ENCODE measurements at regions not wholly inside any gene's neighbourhood (a gene's known extent, or its start where the extent isn't known, plus 50 kb on each side); places are given as distances from the start of the nearest gene placed in this dataset.

DNA sequence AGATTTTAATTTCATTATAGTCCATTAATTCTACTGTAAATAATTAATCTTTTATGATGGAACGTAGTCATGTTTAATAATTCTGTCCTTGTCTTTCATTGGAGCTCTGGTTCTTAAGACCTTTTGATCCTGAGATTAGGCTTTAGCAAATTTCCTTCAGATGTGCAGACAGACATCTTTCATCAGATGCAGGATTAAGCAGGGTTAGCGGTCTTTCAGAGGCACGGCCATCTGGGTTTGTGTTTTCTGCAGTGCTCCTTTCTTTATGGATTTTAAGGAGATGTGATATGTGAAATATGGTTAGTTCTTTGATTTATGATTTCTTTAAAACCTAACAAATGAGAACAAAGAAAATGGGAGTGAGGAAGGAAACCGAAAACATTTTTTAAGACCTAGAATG, 643.9 kb upstream of the SGCG start:
- Histone ChIP-seq H4K12ac (ENCODE audit: low read depth, low read length) (no peak overlapping the region), H3K79me1 (ENCODE audit: low read length) (no peaks in the 10 kb centered on the region), H3K4me1 (ENCODE audit: control insufficient read depth in 1 of 2, insufficient read depth in 2 of 2, low read length in 2 of 2) (no peaks in the 10 kb centered on the region), H3K14ac (ENCODE audit: low read length) (no peak overlapping the region), H3K36me3 (ENCODE audit: control insufficient read depth in 1 of 2, insufficient read depth in 2 of 2, low read length in 2 of 2) (no peaks in the 10 kb centered on the region), H3K18ac (ENCODE audit: low read length) (no peak overlapping the region), H2BK12ac (ENCODE audit: low read length) (no peak overlapping the region), H4K8ac (ENCODE audit: low read depth, low read length) (no peak overlapping the region), H2AFZ (ENCODE audit: insufficient read depth, low read length, poor library complexity) (no peak overlapping the region), H3K4me2 (ENCODE audit: low read length) (no peak overlapping the region), H2BK120ac (ENCODE audit: insufficient read depth, low read length, poor library complexity) (no peak overlapping the region), H3K9ac (ENCODE audit: low read length) (no peak overlapping the region), H3K4me3 (ENCODE audit: low read depth, low read length) (no peak overlapping the region), H2AK5ac (ENCODE audit: low read length) (no peak overlapping the region), H4K91ac (ENCODE audit: low read depth, low read length) (no peak overlapping the region), H3K23ac (ENCODE audit: low read length) (no peak overlapping the region), H3K9me3 (ENCODE audit: insufficient read depth, low read depth, low read length) (no peaks in the 10 kb centered on the region), H3K79me2 (ENCODE audit: control insufficient read depth, insufficient read depth, low read length, poor library complexity) (no peaks in the 10 kb centered on the region), H2BK5ac (ENCODE audit: low read depth, low read length, poor library complexity) (no peak overlapping the region), H3K4ac (ENCODE audit: low read depth, low read length) (no peak overlapping the region), H3K27me3 (ENCODE audit: insufficient read depth, low read length) (no peaks in the 10 kb centered on the region), H3K27ac (ENCODE audit: low read depth, low read length) (no peak overlapping the region)
- WGBS (ENCODE audit: extremely low coverage, insufficient coverage, insufficient read length), result no CpG with 5 or more reads among the region's 4 CpGs
- DNase-seq, result no peak

DNA sequence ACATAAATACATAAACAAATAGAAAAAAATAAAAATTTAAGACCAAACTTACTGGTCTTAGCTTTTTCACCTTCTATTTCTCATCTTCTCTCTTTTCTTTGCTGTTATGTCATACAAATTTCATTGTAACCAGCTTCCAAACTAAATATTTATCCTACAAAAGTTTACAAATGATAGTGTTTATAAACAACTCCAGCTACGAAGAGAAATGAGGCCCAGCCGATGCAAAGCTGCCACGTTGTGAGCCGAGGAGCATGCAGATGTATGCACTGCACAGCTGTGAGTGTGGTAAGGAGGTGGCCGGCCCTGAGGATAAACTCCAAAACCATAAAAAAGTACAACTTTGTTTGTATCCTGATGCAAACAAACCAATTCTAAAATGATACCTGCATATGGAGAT, 642.4 kb upstream of the SGCG start:
- Histone ChIP-seq H4K8ac (ENCODE audit: low read depth, low read length) (no peak overlapping the region), H2AFZ (ENCODE audit: insufficient read depth, low read length, poor library complexity) (no peak overlapping the region), H3K27me3 (ENCODE audit: insufficient read depth, low read length) (no peaks in the 10 kb centered on the region), H3K79me1 (ENCODE audit: low read length) (no peaks in the 10 kb centered on the region), H3K4me2 (ENCODE audit: low read length) (no peak overlapping the region), H3K9me3 (ENCODE audit: insufficient read depth, low read depth, low read length) (no peaks in the 10 kb centered on the region), H3K4me3 (ENCODE audit: low read depth, low read length) (no peak overlapping the region), H3K36me3 (ENCODE audit: control insufficient read depth in 1 of 2, insufficient read depth in 2 of 2, low read length in 2 of 2) (no peaks in the 10 kb centered on the region), H3K14ac (ENCODE audit: low read length) (no peak overlapping the region), H3K9ac (ENCODE audit: low read length) (no peak overlapping the region), H3K18ac (ENCODE audit: low read length) (no peak overlapping the region), H3K79me2 (ENCODE audit: control insufficient read depth, insufficient read depth, low read length, poor library complexity) (no peaks in the 10 kb centered on the region), H2BK120ac (ENCODE audit: insufficient read depth, low read length, poor library complexity) (no peak overlapping the region), H3K27ac (ENCODE audit: low read depth, low read length) (no peak overlapping the region), H2AK5ac (ENCODE audit: low read length) (no peak overlapping the region), H4K12ac (ENCODE audit: low read depth, low read length) (no peak overlapping the region), H2BK5ac (ENCODE audit: low read depth, low read length, poor library complexity) (no peak overlapping the region), H3K4ac (ENCODE audit: low read depth, low read length) (no peak overlapping the region), H3K4me1 (ENCODE audit: control insufficient read depth in 1 of 2, insufficient read depth in 2 of 2, low read length in 2 of 2) (no peaks in the 10 kb centered on the region), H4K91ac (ENCODE audit: low read depth, low read length) (no peak overlapping the region), H3K23ac (ENCODE audit: low read length) (no peak overlapping the region), H2BK12ac (ENCODE audit: low read length) (no peak overlapping the region)
- no peak for DNase-seq
- WGBS (ENCODE audit: extremely low coverage, insufficient coverage, insufficient read length), result no CpG with 5 or more reads among the region's 5 CpGs

- Histone ChIP-seq H3K4ac (ENCODE audit: low read depth, low read length) (no peak overlapping the region), H3K36me3 (ENCODE audit: control insufficient read depth in 1 of 2, insufficient read depth in 2 of 2, low read length in 2 of 2) (no peaks in the 10 kb centered on the region), H3K4me3 (ENCODE audit: low read depth, low read length) (no peak overlapping the region), H3K18ac (ENCODE audit: low read length) (no peak overlapping the region), H3K4me2 (ENCODE audit: low read length) (no peak overlapping the region), H2BK120ac (ENCODE audit: insufficient read depth, low read length, poor library complexity) (no peak overlapping the region), H3K79me2 (ENCODE audit: control insufficient read depth, insufficient read depth, low read length, poor library complexity) (no peaks in the 10 kb centered on the region), H3K23ac (ENCODE audit: low read length) (no peak overlapping the region), H2AFZ (ENCODE audit: insufficient read depth, low read length, poor library complexity) (no peak overlapping the region), H3K79me1 (ENCODE audit: low read length) (no peaks in the 10 kb centered on the region), H2AK5ac (ENCODE audit: low read length) (no peak overlapping the region), H3K9me3 (ENCODE audit: insufficient read depth, low read depth, low read length) (peaks cover 6% of the 10 kb centered on the region), H2BK12ac (ENCODE audit: low read length) (no peak overlapping the region), H2BK5ac (ENCODE audit: low read depth, low read length, poor library complexity) (no peak overlapping the region), H4K12ac (ENCODE audit: low read depth, low read length) (no peak overlapping the region), H3K9ac (ENCODE audit: low read length) (no peak overlapping the region), H4K8ac (ENCODE audit: low read depth, low read length) (no peak overlapping the region), H3K27ac (ENCODE audit: low read depth, low read length) (no peak overlapping the region), H3K4me1 (ENCODE audit: control insufficient read depth in 1 of 2, insufficient read depth in 2 of 2, low read length in 2 of 2) (no peaks in the 10 kb centered on the region), H3K27me3 (ENCODE audit: insufficient read depth, low read length) (no peaks in the 10 kb centered on the region), H3K14ac (ENCODE audit: low read length) (no peak overlapping the region), H4K91ac (ENCODE audit: low read depth, low read length) (no peak overlapping the region)
- whole genome bisulfite sequencing (ENCODE audit: extremely low coverage, insufficient coverage, insufficient read length), result no CpG with 5 or more reads among the region's 2 CpGs
- no peak for DNase-seq
These were observed 631.7 kb upstream of the SGCG start for GRCh38 chr13:22549126-22549525.

DNA sequence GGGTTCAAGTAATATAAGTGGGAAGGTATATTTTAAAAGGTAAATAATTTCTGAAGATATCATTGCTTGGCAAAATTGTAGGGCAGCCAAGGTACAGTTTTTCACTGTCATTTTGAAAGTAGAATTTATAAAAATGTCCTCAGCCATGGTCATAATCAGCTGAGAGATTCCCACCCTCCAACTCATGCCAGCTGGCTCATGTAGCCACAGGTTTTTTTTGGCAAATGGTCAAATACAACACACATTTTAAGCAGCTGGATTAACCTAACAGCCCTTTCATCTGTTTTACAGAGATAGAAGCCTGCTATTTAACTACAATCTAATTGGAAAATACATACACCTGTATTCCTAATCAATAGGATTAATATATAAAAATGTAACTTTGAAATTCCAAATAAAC, 619.2 kb upstream of the SGCG start:
- H4K91ac ChIP-seq (ENCODE audit: low read depth, low read length), result no peak overlapping the region
- H3K23ac ChIP-seq (ENCODE audit: low read length), result no peak overlapping the region

GRCh38 chr13:22562116-22562515, 618.7 kb upstream of the SGCG start:
- H3K27ac ChIP-seq (ENCODE audit: low read depth, low read length), result no peak overlapping the region
- no peak overlapping the region for H3K9ac ChIP-seq (ENCODE audit: low read length)
- H3K4me2 ChIP-seq (ENCODE audit: low read length), result no peak overlapping the region
- H2BK5ac ChIP-seq (ENCODE audit: low read depth, low read length, poor library complexity), result no peak overlapping the region
- H3K18ac ChIP-seq (ENCODE audit: low read length), result no peak overlapping the region
- H4K91ac ChIP-seq (ENCODE audit: low read depth, low read length), result no peak overlapping the region
- H3K27me3 ChIP-seq (ENCODE audit: insufficient read depth, low read length), result no peaks in the 10 kb centered on the region
- H3K4me3 ChIP-seq (ENCODE audit: low read depth, low read length), result no peak overlapping the region
- no peaks in the 10 kb centered on the region for H3K9me3 ChIP-seq (ENCODE audit: insufficient read depth, low read depth, low read length)
- H4K8ac ChIP-seq (ENCODE audit: low read depth, low read length), result no peak overlapping the region
- H3K4ac ChIP-seq (ENCODE audit: low read depth, low read length), result no peak overlapping the region
- H3K79me2 ChIP-seq (ENCODE audit: control insufficient read depth, insufficient read depth, low read length, poor library complexity), result no peaks in the 10 kb centered on the region
- H3K23ac ChIP-seq (ENCODE audit: low read length), result no peak overlapping the region
- H3K4me1 ChIP-seq (ENCODE audit: control insufficient read depth in 1 of 2, insufficient read depth in 2 of 2, low read length in 2 of 2), result no peaks in the 10 kb centered on the region
- WGBS (ENCODE audit: extremely low coverage, insufficient coverage, insufficient read length), result no CpG with 5 or more reads among the region's 1 CpG
- no peaks in the 10 kb centered on the region for H3K79me1 ChIP-seq (ENCODE audit: low read length)
- H4K12ac ChIP-seq (ENCODE audit: low read depth, low read length), result no peak overlapping the region
- no peak overlapping the region for H2BK120ac ChIP-seq (ENCODE audit: insufficient read depth, low read length, poor library complexity)
- H3K14ac ChIP-seq (ENCODE audit: low read length), result no peak overlapping the region
- no peak overlapping the region for H2BK12ac ChIP-seq (ENCODE audit: low read length)
- no peak overlapping the region for H2AK5ac ChIP-seq (ENCODE audit: low read length)
- no peak for DNase-seq
- no peaks in the 10 kb centered on the region for H3K36me3 ChIP-seq (ENCODE audit: control insufficient read depth in 1 of 2, insufficient read depth in 2 of 2, low read length in 2 of 2)
- H2AFZ ChIP-seq (ENCODE audit: insufficient read depth, low read length, poor library complexity), result no peak overlapping the region

More for the DNA sequence above, 619.2 kb upstream of the SGCG start:
- Histone ChIP-seq H4K8ac (ENCODE audit: low read depth, low read length) (no peak overlapping the region), H3K4me1 (ENCODE audit: control insufficient read depth in 1 of 2, insufficient read depth in 2 of 2, low read length in 2 of 2) (no peaks in the 10 kb centered on the region), H3K4me2 (ENCODE audit: low read length) (no peak overlapping the region), H2AK5ac (ENCODE audit: low read length) (no peak overlapping the region), H2AFZ (ENCODE audit: insufficient read depth, low read length, poor library complexity) (no peak overlapping the region), H3K14ac (ENCODE audit: low read length) (no peak overlapping the region), H3K79me1 (ENCODE audit: low read length) (no peaks in the 10 kb centered on the region), H3K27me3 (ENCODE audit: insufficient read depth, low read length) (no peaks in the 10 kb centered on the region), H3K27ac (ENCODE audit: low read depth, low read length) (no peak overlapping the region), H3K36me3 (ENCODE audit: control insufficient read depth in 1 of 2, insufficient read depth in 2 of 2, low read length in 2 of 2) (no peaks in the 10 kb centered on the region), H3K4me3 (ENCODE audit: low read depth, low read length) (no peak overlapping the region), H3K9ac (ENCODE audit: low read length) (no peak overlapping the region), H3K18ac (ENCODE audit: low read length) (no peak overlapping the region), H3K9me3 (ENCODE audit: insufficient read depth, low read depth, low read length) (no peaks in the 10 kb centered on the region), H3K79me2 (ENCODE audit: control insufficient read depth, insufficient read depth, low read length, poor library complexity) (no peaks in the 10 kb centered on the region), H3K4ac (ENCODE audit: low read depth, low read length) (no peak overlapping the region), H2BK5ac (ENCODE audit: low read depth, low read length, poor library complexity) (no peak overlapping the region), H2BK12ac (ENCODE audit: low read length) (no peak overlapping the region), H4K12ac (ENCODE audit: low read depth, low read length) (no peak overlapping the region), H2BK120ac (ENCODE audit: insufficient read depth, low read length, poor library complexity) (no peak overlapping the region)
- no peak for DNase-seq
